ENCODE measurements at regions not wholly inside any gene's neighbourhood (a gene's known extent, or its start where the extent isn't known, plus 50 kb on each side); places are given as distances from the start of the nearest gene placed in this dataset.
"Not testable (repeated sequence)": the region's sequence is repeated elsewhere in the genome, so short reads cannot be mapped to it uniquely, and the experiment has no call there.

DNA sequence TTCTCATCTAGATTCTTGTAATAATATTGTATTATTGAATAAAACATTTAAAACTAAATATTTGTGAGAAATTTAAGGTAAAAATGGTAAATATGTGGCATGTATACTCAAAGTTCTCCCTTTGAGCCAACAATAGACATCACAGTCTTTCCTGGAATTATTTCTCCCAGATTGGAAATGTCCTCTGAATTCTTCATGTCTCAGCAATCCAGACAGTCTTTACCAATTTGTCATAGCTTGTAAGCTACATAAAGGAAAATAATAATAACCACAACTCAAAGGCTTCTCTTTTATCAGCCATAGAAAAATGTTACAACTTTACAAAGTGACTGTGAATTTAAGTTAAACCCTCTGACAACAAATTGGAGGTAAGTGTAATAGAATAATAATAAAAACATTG, 784.9 kb downstream of the EPHA4 start:
- DNase-seq, result no peak

DNA sequence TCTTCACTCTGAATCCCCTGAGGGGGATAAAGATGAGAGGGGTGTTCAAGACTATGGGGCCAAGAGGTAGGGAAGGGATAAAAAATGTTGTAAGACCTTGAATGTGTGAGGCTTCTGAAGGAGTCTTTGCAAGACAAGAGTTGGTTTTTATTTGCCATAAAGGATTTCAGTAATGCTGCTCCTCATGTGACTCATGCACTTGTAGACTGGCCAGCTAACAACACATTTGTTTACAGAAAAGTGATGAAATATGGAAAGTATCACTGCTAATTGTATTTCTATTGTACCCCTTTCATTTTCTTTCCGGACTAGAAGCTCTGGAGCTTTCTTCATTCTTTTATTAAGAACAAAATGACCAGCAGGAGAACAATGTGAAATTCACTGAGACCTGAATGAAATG, 782.1 kb downstream of the EPHA4 start:
- DNase-seq, result peak; percentile 56

DNA sequence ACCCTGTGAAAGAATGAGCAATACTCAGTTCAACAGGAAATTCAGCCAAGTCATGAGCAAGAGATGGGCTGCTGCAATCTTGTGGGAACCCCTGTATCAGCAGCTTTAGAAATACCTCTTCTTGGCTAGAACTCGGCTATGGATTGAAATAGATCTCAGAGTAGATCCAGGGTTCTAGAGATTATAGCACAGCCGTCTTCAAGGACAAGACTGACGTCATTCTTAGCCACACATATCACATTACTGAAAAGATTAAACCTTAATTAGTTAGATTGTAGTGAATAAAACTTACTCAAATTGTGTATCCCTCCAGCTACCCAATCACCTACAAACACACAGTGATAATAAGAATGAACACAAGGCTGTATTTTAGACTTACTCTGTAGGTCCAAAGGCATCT, 776.4 kb downstream of the EPHA4 start:
- DNase-seq, result no peak

DNA sequence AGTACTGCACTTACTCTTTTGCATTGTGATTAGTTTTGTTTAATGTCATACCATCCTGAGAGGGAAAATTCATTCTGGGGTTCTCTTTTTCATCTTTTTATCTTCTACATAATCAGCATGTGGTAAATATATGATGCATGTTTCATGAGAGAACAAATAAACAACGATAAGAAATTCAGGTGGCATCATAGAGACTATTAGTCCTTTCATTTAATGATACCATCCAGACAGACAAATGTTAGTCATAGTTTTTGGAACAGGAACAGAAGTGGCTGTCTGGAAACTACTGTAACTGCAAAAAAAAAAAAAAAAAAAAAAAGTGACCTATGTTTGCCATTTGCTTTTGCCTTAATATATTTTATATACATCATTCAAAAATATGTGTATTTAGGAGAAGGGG, 761.0 kb downstream of the EPHA4 start:
- DNase-seq, result no peak

DNA sequence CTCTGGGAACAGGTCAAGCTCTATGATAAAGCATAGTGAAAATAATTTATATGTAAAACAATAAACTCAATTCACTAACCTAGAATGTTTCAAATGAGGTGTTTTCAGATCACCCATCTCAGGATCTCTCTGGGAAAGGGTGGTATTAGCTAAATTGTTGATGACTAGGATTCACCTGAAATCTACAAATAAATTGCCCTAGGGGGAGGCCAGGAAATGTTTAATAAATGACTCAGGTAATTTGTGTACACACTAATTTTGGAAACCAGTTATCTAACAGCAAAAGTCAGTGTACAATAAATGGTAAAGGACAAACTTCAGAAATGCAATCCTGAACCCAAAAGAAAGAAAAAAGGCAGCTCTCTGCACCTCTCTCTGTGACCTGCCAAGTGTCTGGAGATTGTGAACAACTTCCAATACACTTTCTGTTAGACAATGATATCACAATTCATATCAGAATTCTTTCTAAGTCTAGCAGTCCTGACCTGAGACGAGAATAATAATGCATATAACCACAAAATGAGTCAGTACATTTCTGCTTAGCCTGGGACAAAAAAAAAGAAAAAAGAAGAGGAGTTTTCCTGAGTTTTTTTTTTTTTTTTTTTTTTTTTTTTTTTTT, 760.0 kb downstream of the EPHA4 start:
- DNase-seq, result no peak

DNA sequence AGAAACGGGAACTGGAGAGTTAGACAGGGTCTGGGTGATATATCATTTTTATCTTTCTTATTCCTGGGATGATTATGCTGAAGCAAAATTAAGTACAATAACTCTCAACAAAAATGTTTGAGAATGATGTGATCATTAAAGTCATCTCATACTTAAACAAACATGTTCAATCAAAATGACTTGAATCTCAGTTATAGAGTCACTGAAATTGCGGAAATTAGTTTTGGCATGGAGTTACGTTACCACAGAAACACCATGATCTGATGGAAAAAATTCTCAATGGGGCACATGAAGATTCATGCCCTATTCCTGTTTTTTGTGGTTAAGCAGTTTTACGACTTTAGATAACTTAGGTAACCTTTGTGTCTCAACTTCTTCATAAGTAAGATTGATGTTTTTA, 757.7 kb downstream of the EPHA4 start:
- no peak for DNase-seq

DNA sequence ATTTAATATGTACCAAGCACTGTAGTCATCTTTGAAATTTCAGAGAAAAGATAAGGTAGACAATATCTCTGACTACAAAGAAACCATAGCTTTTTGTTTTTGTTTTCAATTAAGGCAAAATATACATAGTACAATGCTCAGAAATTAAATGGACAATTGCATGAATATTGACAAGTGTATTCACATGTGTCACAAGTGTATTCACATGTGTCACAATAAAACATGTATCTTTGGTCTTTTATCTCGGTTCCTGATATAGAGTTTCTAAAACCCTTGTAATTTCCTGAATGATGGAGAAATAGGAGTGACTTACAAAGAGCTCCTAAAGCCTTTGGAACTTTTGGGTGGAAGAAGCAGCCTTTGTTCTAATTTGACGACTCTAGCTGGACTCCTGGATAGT, 756.4 kb downstream of the EPHA4 start:
- DNase-seq, result no peak

DNA sequence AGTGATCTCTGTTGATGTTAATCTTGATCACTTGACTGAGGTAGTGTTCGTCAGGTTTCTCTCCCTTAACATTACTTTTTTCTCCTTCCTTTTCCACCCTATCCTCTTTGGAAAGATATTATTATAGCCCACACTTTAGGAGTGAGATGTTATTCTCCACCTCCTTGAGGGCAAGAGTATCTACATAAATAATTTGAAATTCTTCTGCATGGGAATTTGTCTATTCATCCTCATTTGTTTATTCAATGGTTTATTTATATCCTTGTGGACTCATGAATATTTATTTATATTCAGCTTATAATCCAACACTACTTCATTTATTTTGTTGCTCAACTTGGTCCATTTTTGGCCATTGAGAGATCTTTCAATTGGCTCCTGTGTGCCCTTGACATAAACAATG, 750.4 kb downstream of the EPHA4 start:
- no peak for DNase-seq

DNA sequence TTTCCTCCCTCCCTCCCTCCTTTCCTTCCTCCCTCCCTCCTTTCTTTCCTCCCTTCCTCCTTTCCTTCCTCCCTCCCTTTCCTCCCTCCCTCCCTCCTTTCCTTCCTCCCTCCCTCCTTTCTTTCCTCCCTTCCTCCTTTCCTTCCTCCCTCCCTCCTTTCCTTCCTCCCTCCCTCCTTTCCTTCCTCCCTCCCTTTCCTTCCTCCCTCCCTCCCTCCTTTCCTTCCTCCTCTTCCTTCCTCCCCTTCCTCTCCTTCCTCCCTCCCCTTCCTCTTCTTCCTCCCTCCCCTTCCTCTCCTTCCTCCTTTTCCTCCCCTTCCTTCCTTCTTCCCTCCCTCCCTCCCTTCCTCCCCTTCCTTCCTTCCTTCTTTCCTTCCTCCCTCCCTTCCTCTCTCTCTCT, 748.5 kb downstream of the EPHA4 start:
- DNase-seq, result not testable (repeated sequence)

DNA sequence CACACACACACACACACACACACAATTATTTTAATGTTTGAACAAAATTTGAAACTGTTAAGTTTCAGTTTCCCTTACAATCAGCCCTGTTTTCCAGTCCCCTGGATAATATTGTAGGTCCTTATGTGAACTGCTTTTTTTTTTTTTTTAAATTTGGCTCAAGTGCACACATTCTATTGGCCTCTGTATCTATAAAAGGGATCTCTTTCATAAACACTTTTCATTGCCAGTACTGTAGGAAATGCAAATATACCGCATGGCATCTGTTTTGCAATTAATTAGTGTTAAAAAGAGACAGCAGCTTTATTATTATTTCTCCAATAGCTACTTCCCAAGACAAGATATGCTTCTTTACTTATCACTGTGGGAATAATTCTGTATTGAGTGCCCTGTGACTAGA, 738.7 kb downstream of the EPHA4 start:
- DNase-seq, result no peak

DNA sequence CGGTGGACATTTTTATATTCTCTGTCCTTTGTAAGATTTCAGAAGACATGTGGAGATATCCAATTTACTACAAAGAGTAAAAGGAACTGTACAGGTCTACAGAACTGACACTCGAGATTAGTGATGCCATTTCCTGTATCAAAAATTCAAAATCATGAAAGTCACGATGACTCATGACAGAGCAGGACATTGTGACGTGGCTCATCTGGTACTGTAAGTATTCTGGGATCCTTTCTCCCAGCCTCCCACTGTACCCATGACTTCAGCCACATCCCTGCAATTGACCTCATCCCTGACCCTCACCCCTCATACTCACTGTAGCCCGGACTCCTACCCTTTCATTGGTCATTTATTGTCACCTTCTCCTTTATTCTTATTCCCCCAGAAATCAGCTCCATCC, 736.5 kb downstream of the EPHA4 start:
- no peak for DNase-seq

DNA sequence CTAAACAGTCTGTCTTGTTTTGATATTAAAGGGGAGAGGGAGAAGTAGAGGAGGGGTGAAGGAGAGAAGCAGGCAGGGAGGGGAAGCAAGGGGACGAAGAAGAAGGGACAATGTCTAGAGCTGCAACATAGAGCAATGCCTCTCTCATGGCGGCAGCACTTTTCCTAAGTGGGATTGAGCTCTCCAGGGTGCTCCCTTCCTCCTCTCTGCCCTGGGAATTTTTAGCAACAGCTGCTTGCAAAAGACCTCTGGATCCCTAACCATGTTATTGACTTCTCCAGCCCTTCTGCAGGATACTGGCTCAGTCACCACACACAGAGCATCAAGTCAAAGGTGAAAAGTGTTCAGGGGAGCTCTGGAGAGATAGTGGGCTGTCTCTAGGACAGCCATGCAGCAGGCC, 734.9 kb downstream of the EPHA4 start:
- no peak for DNase-seq

DNA sequence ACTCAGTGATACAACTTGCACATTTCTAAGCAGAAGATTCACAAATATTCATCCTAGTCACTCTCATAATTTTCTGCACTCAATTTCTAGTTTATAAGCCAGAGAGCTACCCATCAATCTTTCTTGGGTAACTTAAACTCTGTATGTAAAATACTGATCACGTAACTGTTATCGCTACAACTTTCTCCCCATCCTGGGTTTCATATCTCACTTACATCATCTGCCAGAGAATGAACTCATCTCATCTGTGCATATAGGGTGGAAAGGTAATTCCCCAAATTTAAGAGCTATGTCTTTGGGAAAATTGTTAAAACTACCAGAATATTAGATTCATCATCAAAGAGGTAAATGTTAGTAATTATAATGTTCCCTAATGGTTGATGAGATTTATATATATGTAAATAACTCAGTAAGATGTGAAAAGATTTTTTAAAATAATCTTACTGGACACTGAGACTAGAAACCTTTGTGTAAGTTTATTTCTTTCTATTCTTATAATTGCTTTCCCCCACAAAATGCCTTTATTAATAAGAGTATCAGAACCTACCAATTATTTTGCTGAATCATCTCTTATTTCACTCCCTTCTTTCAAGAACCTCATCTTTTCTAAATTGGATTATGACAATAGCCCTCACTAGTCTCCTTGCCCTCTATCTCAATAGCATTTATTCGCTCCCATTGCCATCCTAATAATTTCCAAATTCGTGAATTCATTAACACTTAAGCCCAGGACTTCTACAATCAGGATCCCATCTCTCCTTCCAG, 729.0 kb downstream of the EPHA4 start:
- no peak for DNase-seq

DNA sequence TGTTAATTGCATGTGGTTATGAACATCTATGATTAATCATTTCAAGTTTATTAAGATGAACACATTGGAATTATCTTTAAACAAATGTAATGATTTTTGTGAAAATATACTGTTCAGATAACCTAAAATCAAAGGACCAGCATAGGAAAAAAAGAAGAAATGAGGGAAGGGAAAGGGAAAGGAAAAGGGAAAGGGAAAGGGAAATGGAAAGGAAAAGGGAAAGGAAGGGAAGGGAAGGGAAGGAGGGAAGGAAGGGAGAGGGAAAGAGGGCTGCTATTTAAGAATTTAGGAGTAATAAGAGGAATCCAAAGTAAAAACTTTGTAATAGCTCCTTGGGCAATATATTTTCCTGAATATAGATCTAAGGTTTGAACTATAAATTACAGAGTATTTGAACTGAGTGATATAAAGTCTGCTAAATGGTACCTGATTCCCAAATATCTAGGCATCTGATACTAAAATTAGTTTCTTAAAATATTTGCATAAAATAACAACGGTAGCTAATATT, 726.3 kb downstream of the EPHA4 start:
- no peak for DNase-seq

DNA sequence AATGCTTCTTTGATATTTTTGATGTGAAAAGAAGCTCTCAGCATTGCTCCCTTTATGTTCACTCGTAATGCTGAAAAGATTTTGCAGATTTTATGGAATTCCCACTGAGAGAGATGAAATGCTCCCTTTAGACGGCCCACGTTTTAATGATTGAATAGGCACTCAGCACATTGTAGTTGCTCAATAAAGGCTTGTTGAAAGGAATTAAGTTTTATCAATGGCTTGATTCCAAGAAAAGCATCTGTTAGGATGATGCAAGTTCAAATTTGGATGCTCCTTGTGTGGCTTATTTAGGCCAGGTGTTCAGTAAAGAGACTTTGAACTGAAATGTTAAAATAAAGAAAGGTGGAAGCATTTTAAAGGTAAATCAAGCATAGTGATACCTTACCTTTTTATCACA, 725.1 kb downstream of the EPHA4 start:
- DNase-seq, result peak; percentile 11

DNA sequence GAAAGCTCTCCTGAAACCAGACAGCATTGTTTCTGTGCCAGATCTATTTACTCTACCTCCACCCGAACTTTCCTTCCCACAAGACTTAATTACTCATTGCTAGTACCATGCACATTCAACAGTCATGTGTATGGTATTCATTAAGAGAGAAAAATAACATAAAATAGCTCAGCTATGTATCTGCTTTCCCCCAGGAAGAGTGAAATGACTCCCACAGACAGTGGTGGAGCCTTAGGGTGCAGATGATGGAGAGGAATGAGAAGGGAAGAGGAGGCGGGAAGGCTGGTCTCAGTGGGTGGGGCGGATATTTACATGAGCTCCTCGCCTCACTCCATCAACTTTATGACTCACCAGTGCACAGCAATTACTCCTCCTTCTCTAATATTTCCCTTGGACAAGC, 724.5 kb downstream of the EPHA4 start:
- DNase-seq, result no peak

DNA sequence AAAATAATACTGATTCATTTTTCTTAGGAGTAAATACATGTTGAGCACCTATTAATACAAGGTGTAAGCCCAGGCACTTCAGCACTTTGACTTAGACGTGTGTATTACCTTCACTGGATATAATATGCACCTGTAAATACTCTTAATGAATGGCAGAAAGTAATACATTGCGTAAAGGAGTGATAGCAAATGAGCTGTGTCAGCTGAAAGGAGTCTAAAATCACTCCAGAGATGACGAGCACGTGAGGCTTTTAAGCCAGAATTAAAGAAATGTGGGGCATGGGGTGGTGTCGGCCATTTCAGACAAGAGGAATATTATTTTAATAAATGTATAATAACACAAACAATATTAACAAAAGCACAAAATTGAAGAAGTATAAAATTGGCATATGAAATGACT, 722.7 kb downstream of the EPHA4 start:
- no peak for DNase-seq

DNA sequence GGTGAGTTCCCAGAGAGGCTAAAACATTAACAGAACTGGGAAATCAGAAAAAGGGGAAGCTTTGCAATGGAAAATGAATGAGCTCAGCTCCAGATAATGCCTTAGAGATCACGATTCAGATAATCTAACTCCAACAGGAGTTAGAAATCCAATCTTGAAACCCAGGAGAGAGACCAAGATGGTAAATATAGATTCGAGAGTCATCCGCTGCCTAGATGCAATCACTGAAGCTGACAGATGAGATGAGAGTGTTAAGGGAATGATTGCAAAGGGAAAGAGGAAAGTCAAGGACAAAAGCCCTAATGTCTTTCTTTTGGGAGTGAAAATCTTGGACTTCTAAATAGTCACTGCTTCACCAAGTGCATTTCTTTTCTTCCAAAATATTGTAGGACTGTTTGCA, 722.0 kb downstream of the EPHA4 start:
- DNase-seq, result no peak

DNA sequence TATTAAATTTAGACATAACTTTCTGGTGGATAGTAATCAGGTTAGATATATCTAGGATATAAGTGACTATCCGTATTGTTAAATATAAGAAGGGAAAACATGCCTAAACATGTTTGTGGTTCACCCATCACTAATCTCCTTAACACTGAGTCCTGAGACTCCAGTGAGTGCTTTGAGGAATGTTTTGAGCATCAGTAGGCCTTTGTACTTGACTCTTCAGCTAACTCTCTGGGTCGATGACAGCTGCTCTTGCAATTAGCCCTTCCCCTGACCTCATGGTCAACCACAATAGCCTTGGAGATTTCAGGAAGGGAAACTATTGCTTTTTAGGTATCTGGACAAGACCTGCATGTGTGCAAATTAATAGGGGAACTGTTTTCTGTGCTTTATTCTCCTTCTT, 716.8 kb downstream of the EPHA4 start:
- no peak for DNase-seq

DNA sequence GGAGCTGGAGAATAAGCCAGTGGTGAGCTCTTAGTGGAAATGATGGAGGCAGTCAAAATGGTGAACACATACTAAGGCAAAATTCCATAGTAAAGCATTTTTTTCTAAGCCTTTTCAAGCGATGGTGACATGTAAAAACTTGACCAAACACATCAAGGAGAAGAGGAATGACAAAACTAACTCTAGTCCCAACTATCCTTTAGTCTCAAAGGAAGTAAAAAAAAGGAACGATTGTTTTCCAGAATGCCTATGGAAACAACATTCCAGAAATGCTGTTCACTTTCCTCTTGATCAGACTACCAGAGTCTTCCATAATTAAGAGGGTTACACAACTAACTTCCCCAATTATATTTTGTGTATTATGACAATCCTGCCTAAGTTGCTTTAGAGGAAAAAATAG, 715.6 kb downstream of the EPHA4 start:
- no peak for DNase-seq

DNA sequence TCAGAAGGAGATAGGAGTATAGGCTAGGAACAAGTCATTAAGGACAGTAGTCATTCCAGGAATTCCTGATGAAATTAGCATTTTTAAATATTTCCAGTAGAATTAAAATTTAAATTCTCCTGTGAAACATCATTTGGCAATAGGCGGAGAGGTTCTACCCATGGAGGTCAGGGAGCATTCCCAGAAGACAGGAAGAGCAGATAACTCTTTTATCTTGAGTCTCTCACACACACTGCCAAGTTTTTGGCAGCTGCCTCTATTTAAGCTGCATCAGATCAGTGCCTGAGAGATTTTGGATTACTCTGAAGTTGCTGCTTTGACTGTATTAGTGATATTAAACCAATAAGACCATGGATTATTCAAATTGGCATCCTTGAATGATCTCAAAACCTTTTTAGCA, 714.7 kb downstream of the EPHA4 start:
- DNase-seq, result no peak

DNA sequence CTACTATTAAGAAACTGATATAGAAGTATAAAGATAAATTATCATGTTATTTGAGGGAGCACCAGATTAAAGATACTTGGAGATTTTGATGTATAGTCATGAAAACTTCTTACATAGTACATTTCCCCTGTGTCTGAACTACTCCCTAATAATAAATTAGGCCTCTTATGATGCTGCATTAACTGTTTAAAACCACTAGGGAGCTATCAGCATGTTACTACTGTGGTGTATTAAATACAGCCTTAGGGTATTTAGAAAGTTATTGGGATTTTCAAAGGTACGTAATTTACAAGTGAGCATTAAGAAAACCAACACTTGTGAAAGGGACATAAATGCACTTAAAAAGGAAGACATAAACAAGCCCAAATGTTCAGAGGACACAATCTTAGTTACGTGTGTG, 714.0 kb downstream of the EPHA4 start:
- no peak for DNase-seq

DNA sequence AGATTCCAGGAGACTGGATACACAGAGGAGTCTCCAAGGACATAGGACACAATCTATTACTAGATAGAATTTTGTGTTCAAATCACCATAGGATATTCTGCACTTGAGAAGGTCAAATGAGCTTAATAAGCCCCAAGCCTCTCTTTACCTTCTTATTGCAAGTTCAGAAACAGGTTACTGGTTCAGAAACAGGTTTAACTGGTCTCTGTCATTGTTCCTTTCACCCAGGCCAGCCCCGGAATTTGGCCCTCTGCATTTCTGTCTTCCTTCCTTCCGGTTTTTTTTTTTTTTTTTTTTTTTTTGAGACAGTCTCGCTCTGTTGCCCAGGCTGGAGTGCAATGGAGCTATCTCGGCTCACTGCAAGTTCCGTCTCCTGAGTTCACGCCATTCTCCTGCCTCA, 700.2 kb downstream of the EPHA4 start:
- DNase-seq, result no peak

DNA sequence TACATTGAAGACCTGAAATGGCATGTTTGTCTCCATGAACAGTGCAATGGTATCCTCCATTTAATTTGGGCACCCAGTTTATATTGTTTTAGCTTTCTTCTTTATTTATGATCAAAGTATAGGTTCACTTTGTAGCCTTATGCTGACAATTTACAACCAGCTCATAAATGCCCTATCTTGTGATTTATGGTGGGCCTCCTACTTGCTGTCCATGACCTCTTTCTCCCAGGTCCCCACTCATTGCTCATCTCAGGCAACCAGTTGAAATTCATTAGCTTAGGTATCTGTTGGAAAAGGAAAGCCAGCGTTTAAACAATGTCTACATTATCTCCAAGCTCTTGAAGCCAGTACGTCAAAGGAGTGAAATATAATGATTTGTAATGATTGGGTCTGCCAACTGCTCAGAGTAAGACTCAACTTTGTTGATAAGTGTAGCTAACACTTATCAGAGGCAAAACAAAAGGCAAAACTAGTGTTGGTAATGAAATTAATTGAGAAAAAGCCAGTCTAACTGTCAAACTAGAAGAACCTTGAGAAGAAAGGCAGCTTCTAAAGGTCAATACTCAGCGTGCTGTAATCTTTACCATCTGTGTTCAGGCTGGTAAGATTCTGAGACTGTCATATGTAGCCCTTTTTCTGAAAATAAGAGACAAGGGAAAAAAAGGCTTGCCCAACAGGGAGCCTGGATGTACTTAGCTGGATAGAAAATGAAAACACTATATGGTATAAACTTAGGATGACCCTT, 695.9 kb downstream of the EPHA4 start:
- DNase-seq, result no peak
